D341Med (cell line): ENCODE measurements at regions not wholly inside any gene's neighbourhood (a gene's known extent, or its start where the extent isn't known, plus 50 kb on each side); places are given as distances from the start of the nearest gene placed in this dataset.
"Not testable (repeated sequence)": the region's sequence is repeated elsewhere in the genome, so short reads cannot be mapped to it uniquely, and the experiment has no call there.

Source experiments
- DNase-seq: peaks from one replicate; pipeline ENCODE4 v3.0.0; 2012; ENCODE audit warnings: low spot score

DNA sequence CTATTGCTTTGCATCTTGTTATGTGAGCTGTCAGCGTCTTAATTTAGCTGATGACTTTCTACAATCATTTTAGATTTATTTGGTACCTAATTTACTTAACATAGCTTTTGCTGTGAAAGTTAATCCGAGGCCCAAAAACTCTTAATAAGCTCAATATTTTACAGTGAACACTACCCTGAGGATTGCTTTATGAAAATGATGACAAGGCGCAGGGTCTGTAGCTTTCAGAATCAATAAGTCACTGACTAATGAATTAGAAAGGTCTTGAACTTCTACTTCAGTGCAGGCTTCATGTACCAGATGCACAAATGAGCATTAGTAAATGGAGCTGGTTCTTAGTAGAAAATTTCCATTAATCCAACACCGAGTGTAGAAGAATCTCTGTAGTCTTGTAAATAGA, 81.4 kb upstream of the ZNF366 start:
- no peak for DNase-seq

DNA sequence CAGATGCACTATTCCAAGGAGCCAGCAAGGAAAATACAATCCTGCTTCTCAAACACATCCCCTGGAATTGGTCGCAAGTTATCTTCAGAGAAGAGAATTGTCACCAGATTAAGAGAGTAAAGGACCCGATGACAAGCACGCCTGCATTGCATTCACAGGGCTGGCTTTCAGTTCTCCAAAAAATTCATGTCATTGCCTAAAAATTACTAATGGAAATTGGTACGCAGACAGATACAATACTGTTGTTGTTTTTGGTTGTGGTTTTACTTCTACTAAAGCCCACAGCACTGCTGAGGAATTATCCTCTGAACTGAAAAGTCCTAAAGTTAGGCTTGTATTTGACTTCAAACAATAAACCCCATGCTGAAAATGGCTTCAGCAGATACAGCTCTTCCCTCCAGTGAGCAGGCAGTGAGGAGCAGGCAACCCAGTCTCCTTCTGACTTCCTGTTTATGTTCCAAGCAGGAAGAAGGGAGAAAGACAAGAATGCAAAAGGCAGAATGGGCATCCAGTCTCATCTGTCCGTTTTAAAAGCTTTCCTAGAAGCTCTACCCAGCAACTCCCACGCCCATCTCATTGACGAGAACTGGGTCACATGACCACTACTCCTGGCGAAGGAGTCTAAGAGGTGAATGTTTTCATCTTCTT, 80.6 kb upstream of the ZNF366 start:
- DNase-seq = no peak

DNA sequence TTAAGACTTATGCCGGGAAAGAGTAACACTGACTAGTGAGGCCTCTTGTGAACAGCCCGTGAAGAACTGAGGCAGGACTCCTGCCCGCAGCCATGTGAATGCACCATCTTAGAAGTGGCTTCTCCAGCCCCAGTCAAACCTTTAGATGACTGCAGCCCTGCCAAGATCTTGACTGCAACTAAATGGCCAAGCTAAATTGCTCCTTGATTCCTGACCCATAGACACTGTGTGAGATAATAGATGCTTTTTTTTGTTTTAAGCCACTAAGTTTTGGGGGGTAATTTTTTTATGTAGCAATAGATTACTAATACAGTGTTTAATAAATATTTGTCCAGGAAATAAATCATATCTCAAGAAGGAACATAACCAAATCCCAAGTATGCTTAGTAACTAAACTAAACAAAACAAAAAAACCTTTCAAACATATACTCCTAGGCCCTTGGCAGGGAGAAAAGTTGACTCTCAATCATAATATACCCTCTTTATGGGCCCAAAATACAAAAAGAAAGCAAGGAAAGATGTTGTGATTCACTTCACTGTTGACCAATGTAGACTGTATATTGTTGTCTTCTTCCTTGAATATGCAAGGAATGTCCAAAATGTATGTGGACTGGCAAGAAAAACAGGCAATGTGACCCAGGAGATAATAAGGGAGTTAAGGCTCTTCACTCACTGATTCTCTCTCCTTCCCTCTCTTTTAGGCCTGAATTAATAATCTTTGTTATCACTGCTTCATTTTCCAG, 79.7 kb upstream of the ZNF366 start:
- no peak for DNase-seq

DNA sequence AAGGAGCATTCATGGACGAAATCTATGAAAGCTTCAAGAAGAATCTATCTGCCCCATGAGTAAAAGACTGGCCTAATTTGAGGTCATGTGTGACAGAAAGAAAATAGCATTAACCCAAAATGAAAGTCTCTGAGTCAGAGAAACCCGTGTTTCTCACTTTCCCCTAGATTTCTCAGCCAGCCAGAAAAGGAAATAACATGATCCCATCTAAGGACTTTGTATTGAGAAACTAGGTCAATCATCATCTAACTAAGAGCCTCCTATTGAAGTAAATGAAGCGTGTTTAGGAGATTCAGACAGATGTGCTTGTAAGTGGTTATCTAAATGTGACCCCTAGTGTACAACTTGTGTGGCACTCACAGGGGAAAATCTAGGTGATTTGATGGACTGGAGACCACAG, 77.3 kb upstream of the ZNF366 start:
- DNase-seq = no peak

DNA sequence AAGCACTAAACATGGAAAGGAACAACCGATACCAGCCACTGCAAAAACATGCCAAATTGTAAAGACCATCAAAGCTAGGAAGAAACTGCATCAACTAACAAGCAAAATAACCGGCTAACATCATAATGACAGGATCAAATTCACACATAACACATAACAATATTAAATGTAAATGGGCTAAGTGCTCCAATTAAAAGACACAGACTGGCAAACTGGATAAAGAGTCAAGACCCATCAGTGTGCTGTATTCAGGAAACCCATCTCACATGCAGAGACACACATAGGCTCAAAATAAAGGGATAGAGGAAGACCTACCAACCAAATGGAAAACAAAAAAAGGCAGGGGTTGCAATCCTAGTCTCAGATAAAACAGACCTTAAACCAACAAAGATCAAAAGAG, 72.1 kb upstream of the ZNF366 start:
- not testable (repeated sequence) for DNase-seq

DNA sequence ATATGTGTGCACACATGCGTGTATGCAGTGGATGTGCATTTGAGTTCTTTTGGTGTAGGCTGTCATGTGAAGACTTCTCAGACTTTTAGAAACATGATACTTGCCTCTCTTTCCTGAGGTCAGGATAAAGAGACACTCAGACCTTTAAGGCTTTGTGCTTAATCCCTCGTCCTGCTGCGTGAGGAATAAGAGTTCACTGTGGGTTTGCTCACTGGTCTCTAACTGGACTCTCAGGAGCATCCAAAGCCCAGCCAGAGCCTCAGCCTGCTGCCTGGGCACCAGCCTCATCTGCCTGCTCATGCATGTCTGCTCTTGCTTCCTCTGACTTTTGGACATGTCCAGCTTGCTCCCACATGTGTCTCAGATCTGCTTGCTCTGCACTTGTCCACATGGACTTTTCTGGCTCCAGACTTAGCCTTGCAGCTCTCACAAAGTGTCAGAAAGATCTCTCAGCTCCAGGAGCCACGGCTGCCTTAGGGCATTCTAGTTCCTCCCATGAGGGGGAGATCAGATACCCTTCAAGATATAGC, 65.1 kb upstream of the ZNF366 start:
- no peak for DNase-seq

DNA sequence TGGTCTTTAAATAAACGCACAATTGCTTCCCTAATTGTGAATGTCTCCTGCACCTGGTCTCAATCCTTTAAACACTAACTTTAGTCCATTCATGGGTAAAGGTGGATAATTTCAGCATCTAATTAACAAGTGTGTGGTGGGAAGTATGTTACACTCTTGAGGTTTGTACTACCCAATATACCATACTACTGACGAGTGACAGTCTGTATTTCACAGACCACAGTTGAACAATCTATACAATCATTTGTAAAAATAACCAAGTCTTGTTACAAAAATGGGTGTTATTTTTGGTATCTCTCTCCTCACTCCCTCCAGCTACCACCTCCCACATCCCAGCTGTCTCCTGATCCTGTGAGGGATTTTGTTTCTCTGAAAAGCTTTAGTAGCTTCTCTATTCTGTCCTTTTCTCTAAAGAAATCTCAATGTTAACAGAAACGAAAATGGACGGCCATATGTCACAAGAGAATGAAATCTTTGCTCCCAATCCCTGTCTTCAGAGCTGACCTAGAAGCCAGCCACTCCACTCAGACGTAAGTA, 62.3 kb upstream of the ZNF366 start:
- DNase-seq = no peak

DNA sequence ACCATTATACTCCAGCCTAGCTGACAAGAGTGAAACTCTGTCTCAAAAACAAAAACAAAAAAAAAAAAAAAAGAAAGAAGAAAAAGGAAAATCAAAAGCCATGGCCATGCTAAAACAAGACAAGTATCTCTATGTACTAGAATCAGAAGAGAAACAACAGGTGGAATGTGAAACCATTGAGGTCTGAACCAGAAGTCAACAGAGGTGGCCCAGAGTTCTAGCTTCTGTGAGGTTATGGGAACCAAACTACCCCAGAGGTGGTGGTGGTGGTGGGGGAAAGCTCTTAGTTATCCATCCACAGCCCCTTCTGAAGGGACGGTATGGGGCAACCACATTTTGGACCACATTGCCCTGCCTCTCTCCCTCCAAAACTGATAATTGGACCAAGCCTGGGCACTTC, 59.5 kb upstream of the ZNF366 start:
- DNase-seq = no peak

DNA sequence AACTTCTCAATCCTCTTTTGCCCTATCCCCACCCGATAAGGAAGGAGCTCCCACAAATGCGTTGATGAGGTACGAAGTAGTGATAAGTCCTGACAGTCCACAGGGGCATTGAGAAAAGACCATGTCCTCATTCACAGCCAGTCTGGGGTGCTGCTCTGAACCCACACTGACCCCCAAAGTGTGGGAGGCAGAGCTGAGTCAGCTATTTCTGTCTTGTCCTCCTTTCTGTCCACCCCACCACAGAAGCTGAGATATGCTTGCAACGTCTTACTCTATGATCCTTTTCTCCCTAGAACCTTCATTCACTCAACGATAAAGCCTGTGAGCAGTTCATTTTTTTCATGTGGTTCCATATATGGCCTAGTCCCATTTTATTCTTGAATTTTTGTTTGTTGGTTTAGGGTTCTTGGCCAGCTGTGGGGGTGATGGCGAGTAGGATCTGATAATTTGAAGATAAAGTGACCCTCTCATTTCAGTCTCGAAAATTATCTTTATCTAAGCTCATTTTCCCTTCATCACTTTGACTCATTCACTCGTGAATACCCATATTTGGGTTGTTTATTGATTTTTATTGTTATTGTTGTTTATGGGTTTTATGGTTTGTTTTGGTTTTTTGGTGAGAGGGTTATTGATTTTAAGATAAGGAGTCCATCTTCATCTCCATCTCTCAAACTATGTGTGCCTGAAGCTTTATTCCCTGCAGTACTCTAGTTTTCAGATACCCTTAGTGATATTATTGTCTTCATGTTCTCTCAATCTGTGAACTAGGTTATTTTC, 58.5 kb upstream of the ZNF366 start:
- DNase-seq = no peak

DNA sequence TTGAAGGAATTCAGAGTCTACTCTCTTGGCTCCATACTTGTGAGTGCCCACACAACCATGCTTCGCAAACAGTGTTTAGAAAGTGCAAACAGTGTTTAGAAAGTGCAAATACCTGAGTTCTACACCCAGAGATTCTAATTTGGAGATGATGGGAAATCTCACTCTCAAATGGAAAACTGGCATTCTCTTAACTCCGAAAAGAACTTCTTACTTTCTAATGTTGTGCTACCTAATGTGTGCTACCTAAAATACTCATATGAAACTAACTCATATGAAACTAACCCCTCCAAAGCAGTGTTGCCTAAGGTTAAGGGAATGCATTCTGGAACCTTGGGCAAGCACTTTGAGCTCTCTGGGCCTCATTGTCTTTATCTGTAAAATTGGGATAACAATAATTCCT, 55.5 kb upstream of the ZNF366 start:
- DNase-seq = no peak

DNA sequence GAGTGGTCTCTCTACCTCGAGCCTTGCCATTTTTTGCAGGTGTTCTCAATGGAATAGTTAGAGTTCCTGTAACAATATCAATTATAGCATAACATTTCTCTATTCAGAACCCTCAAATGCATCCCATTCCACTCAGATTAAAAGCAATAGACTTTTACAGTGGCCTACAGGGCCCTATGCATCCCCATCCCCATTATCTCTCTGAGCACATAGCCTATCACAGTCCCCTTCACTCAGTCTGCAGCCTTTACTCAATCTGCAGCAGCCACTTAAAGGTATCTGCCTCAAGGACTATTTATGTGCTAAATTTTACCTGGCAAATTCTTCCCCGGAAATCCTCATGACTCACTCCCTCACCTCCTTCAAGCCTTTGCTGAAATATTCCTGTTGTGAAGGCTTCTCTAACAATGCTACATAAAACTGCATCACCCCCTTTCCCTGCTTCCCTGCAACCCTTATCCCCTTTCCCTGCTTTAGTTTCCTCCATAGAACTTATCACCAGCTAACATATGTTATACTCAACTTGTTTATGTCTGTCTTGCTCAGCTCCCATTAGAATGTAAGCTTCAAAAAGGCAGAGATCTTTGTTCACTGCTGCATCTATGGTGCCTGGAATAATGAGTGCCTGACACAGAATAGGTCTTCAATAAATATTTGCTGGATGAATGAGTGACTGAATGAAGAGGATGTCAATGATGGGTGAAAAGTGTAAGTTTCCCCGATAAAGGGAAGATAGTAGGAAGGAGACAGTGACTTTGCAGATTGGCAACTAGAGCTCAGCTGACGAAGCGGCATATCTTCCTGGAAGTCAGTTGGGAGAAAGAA, 54.1 kb upstream of the ZNF366 start:
- DNase-seq = no peak

DNA sequence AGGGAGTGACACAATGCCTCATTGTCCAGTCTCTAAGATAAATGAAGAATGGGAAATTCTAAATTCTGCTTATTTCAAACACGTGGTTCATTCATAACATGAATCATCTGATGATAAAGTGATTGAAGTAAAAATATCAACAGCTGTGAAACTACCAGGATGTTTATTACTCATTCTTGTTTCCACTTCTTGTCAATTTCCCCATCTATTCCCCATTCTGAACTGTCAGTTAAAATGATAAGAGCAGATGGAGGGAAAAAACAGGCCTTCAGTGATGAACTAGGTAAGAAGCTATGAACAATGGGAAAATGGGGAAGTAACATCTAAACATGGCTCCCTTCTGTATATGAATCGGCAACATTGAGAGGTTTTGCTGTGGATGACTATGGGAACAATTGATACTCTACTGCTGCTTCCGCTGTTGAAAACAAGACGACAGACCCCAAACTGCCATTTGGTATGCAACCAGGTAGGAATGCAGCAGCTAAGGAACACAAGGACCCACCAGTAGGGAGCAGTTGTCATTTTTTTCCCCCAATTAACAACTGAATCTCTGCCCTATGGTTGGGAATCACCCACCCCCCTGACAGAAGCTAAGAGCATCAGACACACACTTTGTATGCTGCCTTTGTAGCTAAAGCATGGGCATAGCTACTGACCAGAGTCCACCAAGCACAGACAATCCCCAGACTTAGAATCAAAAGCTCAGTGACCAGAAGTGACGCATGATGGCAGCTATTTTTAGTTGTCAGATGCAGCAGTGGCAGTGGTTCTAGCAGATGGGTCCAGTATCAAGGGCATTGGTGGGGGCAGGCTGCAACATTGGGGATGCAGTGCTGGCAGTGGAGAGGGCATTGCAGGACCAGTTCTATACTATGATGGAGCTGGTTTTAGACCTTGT, 52.9 kb upstream of the ZNF366 start:
- no peak for DNase-seq

DNA sequence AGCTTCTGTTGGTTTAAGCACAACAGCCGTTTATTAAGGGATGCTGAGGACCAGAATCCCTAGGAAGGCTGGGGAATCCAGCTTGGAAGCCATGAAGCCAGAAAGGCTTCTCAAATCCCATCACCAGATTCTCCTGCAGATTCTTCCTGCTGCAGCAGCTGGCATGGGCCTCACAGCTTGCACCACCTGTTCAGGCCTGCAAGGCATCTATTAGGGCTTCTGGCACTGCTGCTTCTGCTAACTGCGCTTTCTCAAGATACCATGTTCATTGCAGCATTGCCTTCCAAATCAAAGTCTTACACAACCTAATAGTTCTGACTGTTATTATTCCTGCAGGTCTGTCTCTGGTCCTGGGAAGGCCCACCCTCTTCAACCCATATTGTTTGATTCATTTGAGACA, 51.2 kb upstream of the ZNF366 start:
- peak; percentile 45 for DNase-seq

DNA sequence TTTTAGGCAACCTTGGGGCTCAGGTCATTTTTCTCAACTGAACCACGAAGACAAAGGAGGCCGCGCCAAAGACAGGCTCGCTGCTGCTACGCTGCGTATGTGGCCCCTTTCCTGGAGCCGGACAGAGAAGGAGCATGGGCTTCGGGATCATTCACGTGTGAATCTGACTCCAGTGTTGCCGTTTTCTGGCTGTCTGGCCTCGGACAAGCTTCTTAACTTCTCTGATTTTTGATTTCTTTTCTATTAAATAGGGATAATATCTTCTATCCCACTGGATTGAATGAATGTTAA, 50.8 kb upstream of the ZNF366 start:
- DNase-seq = no peak

DNA sequence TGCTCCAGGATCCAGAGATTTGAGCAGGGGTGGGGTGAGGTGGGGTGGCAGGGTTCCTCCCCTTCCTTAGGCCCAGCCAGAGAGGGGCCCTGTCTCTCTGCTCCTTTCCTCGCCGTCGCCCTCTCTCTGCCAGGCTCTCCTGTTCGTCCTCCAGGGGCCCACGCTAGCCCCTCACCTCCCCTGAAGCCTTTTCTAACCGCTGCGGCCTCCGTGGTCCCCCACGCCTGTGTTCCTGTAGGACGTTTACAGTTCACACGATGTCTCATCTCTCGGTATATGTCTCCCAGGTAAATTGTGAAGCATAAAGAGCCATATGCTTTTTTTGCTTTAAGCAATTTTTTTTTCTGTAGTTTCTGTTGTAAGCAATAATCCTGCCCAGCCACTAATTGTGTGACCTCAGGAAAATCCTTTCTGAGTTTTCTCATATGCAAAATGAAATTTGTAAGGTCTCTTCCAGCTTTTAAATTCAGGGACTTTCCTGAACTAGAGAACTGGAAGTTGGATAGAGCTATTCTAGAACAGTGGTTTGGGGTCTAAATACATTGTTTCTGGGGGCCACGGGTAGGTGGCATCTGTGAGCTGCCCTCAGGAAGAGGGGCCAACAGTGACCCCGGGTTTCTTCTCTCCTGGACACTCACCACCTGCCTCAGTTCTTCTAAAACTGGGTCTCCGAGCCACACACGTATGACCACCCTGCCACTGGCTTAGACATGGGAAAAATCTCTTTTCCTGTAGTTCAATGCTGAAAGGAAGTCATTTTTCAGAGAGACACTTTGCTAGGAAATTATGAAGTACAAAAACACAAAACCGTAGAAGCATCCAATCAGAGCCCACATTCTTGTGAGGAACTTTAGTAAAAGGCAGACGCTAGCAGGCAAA, 50.2 kb upstream of the ZNF366 start:
- DNase-seq = no peak
